ENCODE measurements at regions not wholly inside any gene's neighbourhood (a gene's known extent, or its start where the extent isn't known, plus 50 kb on each side); places are given as distances from the start of the nearest gene placed in this dataset.

GRCh38 chr9:84604223-84604622 lies 65.3 kb upstream of the NTRK2 start:
- TF ChIP-seq CTCF (IDR thresholded peaks at IDR 0.05) = no peak
- TF ChIP-seq POLR2A (IDR thresholded peaks at IDR 0.05) = no peak

Data from sigmoid colon (tissue), 3 donors.